Endothelial cell (in vitro differentiated cells): ENCODE measurements at regions not wholly inside any gene's neighbourhood (a gene's known extent, or its start where the extent isn't known, plus 50 kb on each side); places are given as distances from the start of the nearest gene placed in this dataset.

Source experiments
- DNase-seq: peaks from one replicate; pipeline ENCODE4 v3.0.0; 2021; ENCODE audit warnings: low spot score
- H3K27ac Mint-ChIP-seq: one replicate; pipeline ENCODE4 v1.8.0; 2021; ENCODE audit warnings: mixed read lengths, inconsistent platforms; ENCODE audit not compliant: unreplicated experiment
- H3K27me3 Mint-ChIP-seq: one replicate; pipeline ENCODE4 v1.8.0; 2021; ENCODE audit warnings: mild to moderate bottlenecking, moderate library complexity, mixed read lengths, inconsistent platforms; ENCODE audit not compliant: unreplicated experiment
- H3K36me3 Mint-ChIP-seq: one replicate; pipeline ENCODE4 v1.8.0; 2021; ENCODE audit warnings: mild to moderate bottlenecking, low read depth, mixed read lengths, inconsistent platforms; ENCODE audit not compliant: unreplicated experiment
- H3K4me1 Mint-ChIP-seq: one replicate; pipeline ENCODE4 v1.8.0; 2021; ENCODE audit warnings: mild to moderate bottlenecking, mixed read lengths, inconsistent platforms; ENCODE audit not compliant: unreplicated experiment
- H3K4me3 Mint-ChIP-seq: one replicate; pipeline ENCODE4 v1.8.0; 2021; ENCODE audit warnings: mild to moderate bottlenecking, mixed read lengths, inconsistent platforms; ENCODE audit not compliant: unreplicated experiment
- H3K9me3 Mint-ChIP-seq: one replicate; pipeline ENCODE4 v1.8.0; 2021; ENCODE audit warnings: mixed read lengths, inconsistent platforms; ENCODE audit not compliant: unreplicated experiment
- CTCF ChIP-seq: fragments of 200-600 bp; sonication (generic); IDR thresholded peaks from one replicate; pipeline ENCODE4 v1.5.0; 2021; ENCODE audit warnings: antibody characterized with exemption; ENCODE audit not compliant: unreplicated experiment

GRCh38 chr4:95898226-95898625 is 58.3 kb downstream of the PDHA2 start:
- no peak for TF ChIP-seq CTCF
- Mint-ChIP-seq H3K36me3 (no peaks in the 10 kb centered on the region), H3K27me3 (no peaks in the 10 kb centered on the region), H3K27ac (no peak overlapping the region), H3K4me1 (no peaks in the 10 kb centered on the region), H3K4me3 (no peak overlapping the region), H3K9me3 (no peaks in the 10 kb centered on the region)
- no peak for DNase-seq

GRCh38 chr4:95909211-95909610 is 69.3 kb downstream of the PDHA2 start:
- no peaks in the 10 kb centered on the region for H3K4me1 Mint-ChIP-seq
- H3K4me3 Mint-ChIP-seq = no peak overlapping the region
- DNase-seq = no peak
- no peak for TF ChIP-seq CTCF
- peaks cover 4% of the 10 kb centered on the region for H3K27me3 Mint-ChIP-seq
- no peaks in the 10 kb centered on the region for H3K9me3 Mint-ChIP-seq
- no peak overlapping the region for H3K27ac Mint-ChIP-seq
- H3K36me3 Mint-ChIP-seq = no peaks in the 10 kb centered on the region

- Mint-ChIP-seq H3K4me3 (no peak overlapping the region), H3K4me1 (no peaks in the 10 kb centered on the region), H3K27me3 (no peaks in the 10 kb centered on the region), H3K36me3 (no peaks in the 10 kb centered on the region), H3K9me3 (no peaks in the 10 kb centered on the region), H3K27ac (no peak overlapping the region)
- no peak for TF ChIP-seq CTCF
- no peak for DNase-seq
These were observed 70.9 kb downstream of the PDHA2 start for GRCh38 chr4:95910749-95911148.

GRCh38 chr4:95921470-95921869 is 81.6 kb downstream of the PDHA2 start:
- no peaks in the 10 kb centered on the region for H3K4me1 Mint-ChIP-seq
- no peak for TF ChIP-seq CTCF
- no peak overlapping the region for H3K4me3 Mint-ChIP-seq
- H3K27me3 Mint-ChIP-seq = no peaks in the 10 kb centered on the region
- H3K9me3 Mint-ChIP-seq = peaks cover 4% of the 10 kb centered on the region
- no peak for DNase-seq
- H3K36me3 Mint-ChIP-seq = no peaks in the 10 kb centered on the region
- H3K27ac Mint-ChIP-seq = no peak overlapping the region

GRCh38 chr4:95929448-95930064 is 89.7 kb downstream of the PDHA2 start:
- Mint-ChIP-seq H3K4me1 (no peaks in the 10 kb centered on the region), H3K36me3 (peaks cover 3% of the 10 kb centered on the region), H3K4me3 (no peak overlapping the region), H3K27me3 (peaks cover 3% of the 10 kb centered on the region), H3K9me3 (no peaks in the 10 kb centered on the region), H3K27ac (no peak overlapping the region)
- no peak for TF ChIP-seq CTCF
- DNase-seq = no peak
